ENCODE measurements at regions not wholly inside any gene's neighbourhood (a gene's known extent, or its start where the extent isn't known, plus 50 kb on each side); places are given as distances from the start of the nearest gene placed in this dataset.

- Histone ChIP-seq H3K27me3 (peaks cover 11 to 84% (median 55%) of the 10 kb centered on the region in 7 donors), H3K4me3 (no peak overlapping the region), H3K36me3 (no peaks in the 10 kb centered on the region), H3K4me1 (peaks cover 0 to 10% (median 0%) of the 10 kb centered on the region in 9 donors), H3K27ac (no peak overlapping the region), H3K9me3 (no peaks in the 10 kb centered on the region)
- ATAC-seq, result peak in 2 of 8 donors; percentile 38 to 39
- intact Hi-C loops (cut with DNase I), result loop anchor here in 4 of 10 donors (2.0 to 10.0 kb wide), 4 partner anchors 70 to 655 kb away; partner anchors contain the start of gene OLFM1 (in 1 of the 4)
- no peak for TF ChIP-seq CTCF (IDR thresholded peaks at IDR 0.05)
- DNase-seq, result no peak
- 68 to 70% methylated on average over 23 of the region's 23 CpGs for WGBS, 2 donors
Measured at GRCh38 chr9:135342206-135343130, 137.1 kb upstream of the PPP1R26 start.

- Histone ChIP-seq H3K4me1 (peaks cover 0 to 10% (median 0%) of the 10 kb centered on the region in 9 donors), H3K9me3 (no peaks in the 10 kb centered on the region), H3K4me3 (no peak overlapping the region), H3K27ac (no peak overlapping the region), H3K27me3 (peaks cover 11 to 90% (median 57%) of the 10 kb centered on the region in 7 donors), H3K36me3 (no peaks in the 10 kb centered on the region)
- intact Hi-C loops (cut with DNase I), result loop anchor here in 4 of 10 donors (2.0 to 10.0 kb wide), 4 partner anchors 69 to 656 kb away; partner anchors contain the start of gene OLFM1 (in 1 of the 4)
- no peak for ATAC-seq
- TF ChIP-seq CTCF (IDR thresholded peaks at IDR 0.05), result no peak
- DNase-seq, result no peak
- WGBS, 2 donors, result 85 to 88% methylated on average over 12 of the region's 12 CpGs
Measured at GRCh38 chr9:135343136-135343535, 136.4 kb upstream of the PPP1R26 start.

GRCh38 chr9:135343837-135344522 is 135.6 kb upstream of the PPP1R26 start:
- intact Hi-C loops (cut with DNase I), result loop anchor here (1.0 to 10.0 kb wide), 5 partner anchors 68 to 657 kb away; partner anchors contain the start of gene OLFM1 (in 5 of the 10)
- 15 to 16% methylated on average over 25 of the region's 25 CpGs for WGBS, 2 donors
- ATAC-seq, result peak; percentile 56 to 88 (median 72)

More at GRCh38 chr9:135343837-135344522, 135.6 kb upstream of the PPP1R26 start:
- peak; percentile 75 to 97 (median 94) for TF ChIP-seq CTCF (IDR thresholded peaks at IDR 0.05)
- H3K4me3 ChIP-seq, result no peak overlapping the region
- peaks cover 11 to 97% (median 59%) of the 10 kb centered on the region in 7 donors for H3K27me3 ChIP-seq
- H3K4me1 ChIP-seq, result peaks cover 0 to 10% (median 0%) of the 10 kb centered on the region in 9 donors
- peak; percentile 63 to 80 for DNase-seq
- no peaks in the 10 kb centered on the region for H3K36me3 ChIP-seq
- no peaks in the 10 kb centered on the region for H3K9me3 ChIP-seq
- no peak overlapping the region for H3K27ac ChIP-seq

Data from heart right ventricle (tissue), 16 donors.